ENCODE measurements at regions not wholly inside any gene's neighbourhood (a gene's known extent, or its start where the extent isn't known, plus 50 kb on each side); places are given as distances from the start of the nearest gene placed in this dataset.

DNA sequence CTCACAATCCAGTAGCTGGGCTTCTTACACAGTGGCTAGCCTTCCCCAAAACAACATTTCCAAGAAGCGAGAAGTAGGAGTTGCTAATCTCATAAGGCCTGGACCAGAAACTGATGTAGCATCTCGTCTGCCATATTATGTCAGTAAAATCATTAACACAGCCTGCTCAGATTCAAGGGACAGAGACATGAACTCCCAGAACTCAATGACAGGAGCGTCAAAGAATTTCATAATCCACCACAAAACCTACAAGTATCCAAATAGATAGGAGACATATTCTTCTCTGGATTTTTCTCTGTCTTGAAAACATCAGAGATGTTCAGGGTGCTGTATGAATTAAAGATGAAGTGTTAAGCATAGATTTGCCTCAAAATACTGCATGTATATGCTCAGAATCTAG lies 457.6 kb upstream of the ACTBL2 start:
- H3K9me3 Mint-ChIP-seq (ENCODE audit: unreplicated experiment) = peaks cover 10% of the 10 kb centered on the region
- H3K79me2 ChIP-seq (ENCODE audit: insufficient read depth, low read length) = no peaks in the 10 kb centered on the region

DNA sequence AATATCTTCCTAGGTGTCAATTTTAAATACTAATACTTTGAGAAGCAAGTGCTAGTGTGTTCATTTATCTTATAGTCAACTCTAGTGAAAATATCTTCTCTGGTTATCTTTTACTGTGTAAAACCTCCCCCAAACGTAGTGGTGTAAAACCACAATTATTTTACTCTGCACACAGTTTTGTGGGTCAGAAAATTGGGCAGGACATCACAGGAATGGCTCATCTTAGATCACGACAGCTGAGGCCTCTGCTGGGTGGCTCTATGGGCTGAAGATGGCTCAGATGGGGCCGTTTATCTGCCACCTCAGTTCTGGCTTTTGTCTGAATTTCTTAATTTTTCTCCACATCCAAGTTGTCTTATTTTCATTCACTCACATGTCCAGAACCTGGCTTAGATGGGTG lies 457.2 kb upstream of the ACTBL2 start:
- no peaks in the 10 kb centered on the region for H3K36me3 ChIP-seq (ENCODE audit: insufficient read depth, low read length)
- no peaks in the 10 kb centered on the region for H3K9me3 ChIP-seq (ENCODE audit: insufficient read depth, low read depth, low read length)
- no peak overlapping the region for H3K27ac Mint-ChIP-seq (ENCODE audit: unreplicated experiment)
- no peak overlapping the region for H3K9ac ChIP-seq (ENCODE audit: low read length)
- no peak overlapping the region for H2AFZ ChIP-seq (ENCODE audit: low read depth, low read length)
- no peaks in the 10 kb centered on the region for H3K27me3 ChIP-seq (ENCODE audit: insufficient read depth, low read length)
- H3K27me3 Mint-ChIP-seq (ENCODE audit: low read depth, unreplicated experiment) = no peaks in the 10 kb centered on the region
- H3K4me3 Mint-ChIP-seq (ENCODE audit: unreplicated experiment) = no peak overlapping the region
- peaks cover 3% of the 10 kb centered on the region for H3K4me1 Mint-ChIP-seq (ENCODE audit: low read depth, unreplicated experiment)
- DNase-seq (ENCODE audit: low read depth) (no peak), FAIRE-seq (no peak)
- no peaks in the 10 kb centered on the region for H3K4me1 ChIP-seq (ENCODE audit: insufficient read depth, low read length)
- H3K27ac ChIP-seq (ENCODE audit: low read depth, low read length) = no peak overlapping the region
- no peaks in the 10 kb centered on the region for H4K20me1 ChIP-seq (ENCODE audit: insufficient read depth, low read length)
- peaks cover 8% of the 10 kb centered on the region for H3K9me3 Mint-ChIP-seq (ENCODE audit: unreplicated experiment)
- H3K4me3 ChIP-seq (ENCODE audit: insufficient read depth, low read depth, low read length) = no peak overlapping the region
- no peaks in the 10 kb centered on the region for H3K36me3 Mint-ChIP-seq (ENCODE audit: low read depth, unreplicated experiment)
- TF ChIP-seq EZH2 (IDR thresholded peaks at IDR 0.05; ENCODE audit: insufficient read depth, low read length) = no peak
- TF ChIP-seq, protein P1, sequence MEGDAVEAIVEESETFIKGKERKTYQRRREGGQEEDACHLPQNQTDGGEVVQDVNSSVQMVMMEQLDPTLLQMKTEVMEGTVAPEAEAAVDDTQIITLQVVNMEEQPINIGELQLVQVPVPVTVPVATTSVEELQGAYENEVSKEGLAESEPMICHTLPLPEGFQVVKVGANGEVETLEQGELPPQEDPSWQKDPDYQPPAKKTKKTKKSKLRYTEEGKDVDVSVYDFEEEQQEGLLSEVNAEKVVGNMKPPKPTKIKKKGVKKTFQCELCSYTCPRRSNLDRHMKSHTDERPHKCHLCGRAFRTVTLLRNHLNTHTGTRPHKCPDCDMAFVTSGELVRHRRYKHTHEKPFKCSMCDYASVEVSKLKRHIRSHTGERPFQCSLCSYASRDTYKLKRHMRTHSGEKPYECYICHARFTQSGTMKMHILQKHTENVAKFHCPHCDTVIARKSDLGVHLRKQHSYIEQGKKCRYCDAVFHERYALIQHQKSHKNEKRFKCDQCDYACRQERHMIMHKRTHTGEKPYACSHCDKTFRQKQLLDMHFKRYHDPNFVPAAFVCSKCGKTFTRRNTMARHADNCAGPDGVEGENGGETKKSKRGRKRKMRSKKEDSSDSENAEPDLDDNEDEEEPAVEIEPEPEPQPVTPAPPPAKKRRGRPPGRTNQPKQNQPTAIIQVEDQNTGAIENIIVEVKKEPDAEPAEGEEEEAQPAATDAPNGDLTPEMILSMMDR (IDR thresholded peaks at IDR 0.05; ENCODE audit: insufficient read depth, low read depth, low read length) = no peak
- H3K79me2 ChIP-seq (ENCODE audit: insufficient read depth, low read length) = no peaks in the 10 kb centered on the region
- H3K4me2 ChIP-seq (ENCODE audit: low read length) = no peak overlapping the region

More for the DNA sequence above, 457.6 kb upstream of the ACTBL2 start:
- H3K4me1 ChIP-seq (ENCODE audit: insufficient read depth, low read length) = no peaks in the 10 kb centered on the region
- H3K27ac ChIP-seq (ENCODE audit: low read depth, low read length) = no peak overlapping the region
- H3K4me2 ChIP-seq (ENCODE audit: low read length) = no peak overlapping the region
- TF ChIP-seq, protein P1 (IDR thresholded peaks at IDR 0.05; ENCODE audit: insufficient read depth, low read depth, low read length) = no peak
- no peak for TF ChIP-seq EZH2 (IDR thresholded peaks at IDR 0.05; ENCODE audit: insufficient read depth, low read length)
- H3K27me3 Mint-ChIP-seq (ENCODE audit: low read depth, unreplicated experiment) = no peaks in the 10 kb centered on the region
- H3K9me3 ChIP-seq (ENCODE audit: insufficient read depth, low read depth, low read length) = no peaks in the 10 kb centered on the region
- H3K9ac ChIP-seq (ENCODE audit: low read length) = no peak overlapping the region
- H3K27ac Mint-ChIP-seq (ENCODE audit: unreplicated experiment) = no peak overlapping the region
- no peaks in the 10 kb centered on the region for H3K27me3 ChIP-seq (ENCODE audit: insufficient read depth, low read length)
- H3K4me3 Mint-ChIP-seq (ENCODE audit: unreplicated experiment) = no peak overlapping the region
- H3K4me3 ChIP-seq (ENCODE audit: insufficient read depth, low read depth, low read length) = no peak overlapping the region
- DNase-seq (ENCODE audit: low read depth) (no peak), FAIRE-seq (no peak)
- no peaks in the 10 kb centered on the region for H4K20me1 ChIP-seq (ENCODE audit: insufficient read depth, low read length)
- H3K36me3 ChIP-seq (ENCODE audit: insufficient read depth, low read length) = no peaks in the 10 kb centered on the region
- peaks cover 3% of the 10 kb centered on the region for H3K4me1 Mint-ChIP-seq (ENCODE audit: low read depth, unreplicated experiment)
- H3K36me3 Mint-ChIP-seq (ENCODE audit: low read depth, unreplicated experiment) = no peaks in the 10 kb centered on the region
- H2AFZ ChIP-seq (ENCODE audit: low read depth, low read length) = no peak overlapping the region

- Histone ChIP-seq H3K79me2 (ENCODE audit: insufficient read depth, low read length) (no peaks in the 10 kb centered on the region), H3K27ac (ENCODE audit: low read depth, low read length) (no peak overlapping the region), H3K4me2 (ENCODE audit: low read length) (no peak overlapping the region), H3K27me3 (ENCODE audit: insufficient read depth, low read length) (no peaks in the 10 kb centered on the region), H3K36me3 (ENCODE audit: insufficient read depth, low read length) (no peaks in the 10 kb centered on the region), H3K9me3 (ENCODE audit: insufficient read depth, low read depth, low read length) (no peaks in the 10 kb centered on the region), H2AFZ (ENCODE audit: low read depth, low read length) (no peak overlapping the region), H3K4me3 (ENCODE audit: insufficient read depth, low read depth, low read length) (no peak overlapping the region), H3K4me1 (ENCODE audit: insufficient read depth, low read length) (no peaks in the 10 kb centered on the region), H4K20me1 (ENCODE audit: insufficient read depth, low read length) (no peaks in the 10 kb centered on the region), H3K9ac (ENCODE audit: low read length) (no peak overlapping the region)
- Mint-ChIP-seq H3K27ac (ENCODE audit: unreplicated experiment) (no peak overlapping the region), H3K4me3 (ENCODE audit: unreplicated experiment) (no peak overlapping the region), H3K27me3 (ENCODE audit: low read depth, unreplicated experiment) (no peaks in the 10 kb centered on the region), H3K9me3 (ENCODE audit: unreplicated experiment) (peaks cover 4% of the 10 kb centered on the region), H3K36me3 (ENCODE audit: low read depth, unreplicated experiment) (no peaks in the 10 kb centered on the region), H3K4me1 (ENCODE audit: low read depth, unreplicated experiment) (peaks cover 3% of the 10 kb centered on the region)
- FAIRE-seq = no peak
- DNase-seq (ENCODE audit: low read depth) = no peak
- TF ChIP-seq, protein P1 (IDR thresholded peaks at IDR 0.05; ENCODE audit: insufficient read depth, low read depth, low read length) = no peak
- no peak for TF ChIP-seq EZH2 (IDR thresholded peaks at IDR 0.05; ENCODE audit: insufficient read depth, low read length)
Measured at GRCh38 chr5:57939335-57939734, 456.7 kb upstream of the ACTBL2 start.
